ENCODE measurements at regions not wholly inside any gene's neighbourhood (a gene's known extent, or its start where the extent isn't known, plus 50 kb on each side); places are given as distances from the start of the nearest gene placed in this dataset.

- no peak for TF ChIP-seq CTCF (IDR thresholded peaks at IDR 0.05)
- no peak overlapping the region for H3K4me3 ChIP-seq
- H3K27ac ChIP-seq = no peak overlapping the region
- no peak for DNase-seq (ENCODE audit: low spot score)
Observed at GRCh38 chr16:87192452-87193073, 124.6 kb downstream of the C16orf95 start.

GRCh38 chr16:87194172-87194571, 123.0 kb downstream of the C16orf95 start:
- no peak for DNase-seq (ENCODE audit: low spot score)
- H3K27ac ChIP-seq = no peak overlapping the region
- H3K4me3 ChIP-seq = no peak overlapping the region
- TF ChIP-seq CTCF (IDR thresholded peaks at IDR 0.05) = no peak

GRCh38 chr16:87195161-87195560, 122.0 kb downstream of the C16orf95 start:
- DNase-seq (ENCODE audit: low spot score) = no peak
- Histone ChIP-seq H3K27ac (no peak overlapping the region), H3K4me3 (no peak overlapping the region)
- TF ChIP-seq CTCF (IDR thresholded peaks at IDR 0.05) = no peak

- DNase-seq (ENCODE audit: low spot score) = no peak
- TF ChIP-seq CTCF (IDR thresholded peaks at IDR 0.05) = no peak
- Histone ChIP-seq H3K4me3 (no peak overlapping the region), H3K27ac (no peak overlapping the region)
Observed at GRCh38 chr16:87196231-87196630, 121.0 kb downstream of the C16orf95 start.

- no peak overlapping the region for H3K27ac ChIP-seq
- no peak for TF ChIP-seq CTCF (IDR thresholded peaks at IDR 0.05)
- no peak overlapping the region for H3K4me3 ChIP-seq
- DNase-seq (ENCODE audit: low spot score) = no peak
Observed at GRCh38 chr16:87196661-87197060, 120.5 kb downstream of the C16orf95 start.

- H3K4me3 ChIP-seq = no peak overlapping the region
- H3K27ac ChIP-seq = no peak overlapping the region
- TF ChIP-seq CTCF (IDR thresholded peaks at IDR 0.05) = no peak
- no peak for DNase-seq (ENCODE audit: low spot score)
Observed at GRCh38 chr16:87198328-87198832, 118.8 kb downstream of the C16orf95 start.

- no peak overlapping the region for H3K4me3 ChIP-seq
- DNase-seq (ENCODE audit: low spot score) = no peak
- TF ChIP-seq CTCF (IDR thresholded peaks at IDR 0.05) = no peak
- H3K27ac ChIP-seq = no peak overlapping the region
Observed at GRCh38 chr16:87198881-87199280, 118.3 kb downstream of the C16orf95 start.

Measured in coronary artery (tissue), 2 donors.